Glutamatergic neuron (in vitro differentiated cells): ENCODE measurements at regions not wholly inside any gene's neighbourhood (a gene's known extent, or its start where the extent isn't known, plus 50 kb on each side); places are given as distances from the start of the nearest gene placed in this dataset.

Source experiments
- DNase-seq: peaks from one replicate; pipeline ENCODE4 v3.0.0; 2022
- H3K27ac Mint-ChIP-seq: one replicate; pipeline ENCODE4 v1.8.0; 2020; ENCODE audit warnings: mild to moderate bottlenecking, mixed read lengths, inconsistent platforms; ENCODE audit not compliant: unreplicated experiment
- H3K27me3 Mint-ChIP-seq: one replicate; pipeline ENCODE4 v1.8.0; 2020; ENCODE audit warnings: mild to moderate bottlenecking, moderate library complexity, mixed read lengths, inconsistent platforms; ENCODE audit not compliant: unreplicated experiment
- H3K36me3 Mint-ChIP-seq: one replicate; pipeline ENCODE4 v1.8.0; 2020; ENCODE audit warnings: mild to moderate bottlenecking, mixed read lengths, inconsistent platforms; ENCODE audit not compliant: unreplicated experiment
- H3K4me1 Mint-ChIP-seq: one replicate; pipeline ENCODE4 v1.8.0; 2020; ENCODE audit warnings: mild to moderate bottlenecking, low read depth, mixed read lengths, inconsistent platforms; ENCODE audit not compliant: unreplicated experiment
- H3K4me3 Mint-ChIP-seq: one replicate; pipeline ENCODE4 v1.8.0; 2020; ENCODE audit warnings: mild to moderate bottlenecking, mixed read lengths, inconsistent platforms; ENCODE audit not compliant: unreplicated experiment
- H3K9me3 Mint-ChIP-seq: one replicate; pipeline ENCODE4 v1.8.0; 2020; ENCODE audit warnings: mild to moderate bottlenecking, moderate library complexity, mixed read lengths, inconsistent platforms; ENCODE audit not compliant: unreplicated experiment
- CTCF ChIP-seq: fragments of 200-600 bp; sonication (generic); IDR thresholded peaks from one replicate; pipeline ENCODE4 v1.5.0; 2021; ENCODE audit not compliant: partially characterized antibody, unreplicated experiment

GRCh38 chr12:124482567-124482893 lies 84.9 kb downstream of the NCOR2 start:
- Mint-ChIP-seq H3K36me3 (no peaks in the 10 kb centered on the region), H3K9me3 (peaks cover 34% of the 10 kb centered on the region), H3K27ac (no peak overlapping the region), H3K27me3 (peaks cover 33% of the 10 kb centered on the region), H3K4me3 (no peak overlapping the region), H3K4me1 (peaks cover 31% of the 10 kb centered on the region)
- DNase-seq: no peak
- TF ChIP-seq CTCF: no peak

- Mint-ChIP-seq H3K27ac (peak overlapping the region; percentile 71), H3K9me3 (peaks cover 28% of the 10 kb centered on the region), H3K36me3 (no peaks in the 10 kb centered on the region), H3K27me3 (peaks cover 30% of the 10 kb centered on the region), H3K4me3 (peak overlapping the region; percentile 39), H3K4me1 (peaks cover 29% of the 10 kb centered on the region)
- TF ChIP-seq CTCF: no peak
- no peak for DNase-seq
Measured at GRCh38 chr12:124481772-124482566, 85.4 kb downstream of the NCOR2 start.

- Mint-ChIP-seq H3K4me3 (peak overlapping the region; percentile 11), H3K4me1 (peaks cover 29% of the 10 kb centered on the region), H3K9me3 (peaks cover 28% of the 10 kb centered on the region), H3K27ac (peak overlapping the region; percentile 71), H3K36me3 (no peaks in the 10 kb centered on the region), H3K27me3 (peaks cover 30% of the 10 kb centered on the region)
- TF ChIP-seq CTCF: no peak
- DNase-seq: no peak
Measured at GRCh38 chr12:124481257-124481750, 86.1 kb downstream of the NCOR2 start.

- H3K36me3 Mint-ChIP-seq: no peaks in the 10 kb centered on the region
- H3K4me1 Mint-ChIP-seq: peaks cover 29% of the 10 kb centered on the region
- peak overlapping the region; percentile 92 for H3K27ac Mint-ChIP-seq
- H3K9me3 Mint-ChIP-seq: peaks cover 26% of the 10 kb centered on the region
- DNase-seq: peak; percentile 72
- TF ChIP-seq CTCF: no peak
- H3K4me3 Mint-ChIP-seq: peak overlapping the region; percentile 49
- H3K27me3 Mint-ChIP-seq: peaks cover 27% of the 10 kb centered on the region
Measured at GRCh38 chr12:124480469-124481256, 86.7 kb downstream of the NCOR2 start.
